Sigmoid colon (tissue), 6 donors: ENCODE measurements at regions not wholly inside any gene's neighbourhood (a gene's known extent, or its start where the extent isn't known, plus 50 kb on each side); places are given as distances from the start of the nearest gene placed in this dataset.

Experiments used
- DNase-seq: peaks from one replicate; pipeline ENCODE4 v3.0.0-alpha.2; 2019
- H3K27ac ChIP-seq, 4 donors: fragments of 200-600 bp; sonication (generic); one replicate each; pipeline ENCODE4 v1.5.1; 2016 to 2019; ENCODE audit warnings: mild to moderate bottlenecking in 1 of 4
- H3K27me3 ChIP-seq, 3 donors: fragments of 200-600 bp; sonication (generic); one replicate each; pipeline ENCODE4 v1.5.1; 2019; ENCODE audit warnings: mild to moderate bottlenecking in 1 of 3
- H3K36me3 ChIP-seq, 4 donors: fragments of 200-600 bp; sonication (generic); one replicate each; pipeline ENCODE4 v1.5.1; 2016 to 2019
- H3K4me1 ChIP-seq, 4 donors: fragments of 200-600 bp; sonication (generic); one replicate each; pipeline ENCODE4 v1.5.1; 2017 to 2019
- H3K4me3 ChIP-seq, 4 donors: fragments of 200-600 bp; sonication (generic); one replicate each; pipeline ENCODE4 v1.5.1; 2017 to 2019; ENCODE audit warnings: mild to moderate bottlenecking in 2 of 4, moderate library complexity in 1 of 4
- H3K9me3 ChIP-seq, 4 donors: fragments of 200-600 bp in 3 of 4; sonication (generic) in 3 of 4; one replicate each; pipeline versions ENCODE4 v1.5.1 to v1.6.1; 2013 to 2019
- EP300 ChIP-seq, 4 donors: sonication (generic); formaldehyde crosslinking; IDR thresholded peaks; one replicate each; pipeline ENCODE4 v1.6.1; 2017; ENCODE audit warnings: antibody characterized with exemption in 4 of 4
- POLR2A ChIP-seq, 2 donors: fragments of 450-650 bp; IDR thresholded peaks; one replicate each; pipeline ENCODE4 v1.6.1; 2016; ENCODE audit warnings: antibody characterized with exemption in 2 of 2, mild to moderate bottlenecking in 2 of 2, moderate library complexity in 2 of 2
- POLR2AphosphoS5 ChIP-seq, 4 donors: sonication (generic); formaldehyde crosslinking; IDR thresholded peaks; one replicate each; pipeline ENCODE4 v1.6.1; 2017; ENCODE audit warnings: antibody characterized with exemption in 4 of 4
- WGBS, 2 donors: extraction: QIAGEN DNeasy Blood & Tissue Kit; methylation state at CpG; one replicate each; pipeline ENCODE4 v1.1.7; 2013; 5-methylcytosine and 5-hydroxymethylcytosine counted together
- intact Hi-C: fragments of 100-400 bp; cut with DNase I; formaldehyde crosslinking; loops from one replicate; pipeline ENCODE4 v1.15.1; 2023
- TF ChIP-seq, protein P1 (sequence below), 4 experiments: fragments of 450-650 bp in 3 of 4; fragments of 200-600 bp in 1 of 4; IDR thresholded peaks; one replicate each; pipeline ENCODE4 v1.5.1; 2016 to 2019; ENCODE audit warnings: antibody characterized with exemption in 4 of 4, mild to moderate bottlenecking in 3 of 4, moderate library complexity in 2 of 4
- donor health status: healthy with polysubstance abuse.
- donor health status: healthy.

GRCh38 chr5:68406767-68407241 lies 191.2 kb downstream of the PIK3R1 start:
- Histone ChIP-seq H3K27ac (no peak overlapping the region), H3K4me1 (no peaks in the 10 kb centered on the region), H3K36me3 (no peaks in the 10 kb centered on the region), H3K4me3 (no peak overlapping the region), H3K27me3 (no peaks in the 10 kb centered on the region), H3K9me3 (no peaks in the 10 kb centered on the region)
- 7 to 25% methylated on average over 8 of the region's 8 CpGs for WGBS, 2 donors
- DNase-seq: no peak
- intact Hi-C loops: no loop called here
- no peak for TF ChIP-seq POLR2AphosphoS5 (IDR thresholded peaks at IDR 0.05)
- TF ChIP-seq EP300 (IDR thresholded peaks at IDR 0.05): no peak
- TF ChIP-seq, protein P1, sequence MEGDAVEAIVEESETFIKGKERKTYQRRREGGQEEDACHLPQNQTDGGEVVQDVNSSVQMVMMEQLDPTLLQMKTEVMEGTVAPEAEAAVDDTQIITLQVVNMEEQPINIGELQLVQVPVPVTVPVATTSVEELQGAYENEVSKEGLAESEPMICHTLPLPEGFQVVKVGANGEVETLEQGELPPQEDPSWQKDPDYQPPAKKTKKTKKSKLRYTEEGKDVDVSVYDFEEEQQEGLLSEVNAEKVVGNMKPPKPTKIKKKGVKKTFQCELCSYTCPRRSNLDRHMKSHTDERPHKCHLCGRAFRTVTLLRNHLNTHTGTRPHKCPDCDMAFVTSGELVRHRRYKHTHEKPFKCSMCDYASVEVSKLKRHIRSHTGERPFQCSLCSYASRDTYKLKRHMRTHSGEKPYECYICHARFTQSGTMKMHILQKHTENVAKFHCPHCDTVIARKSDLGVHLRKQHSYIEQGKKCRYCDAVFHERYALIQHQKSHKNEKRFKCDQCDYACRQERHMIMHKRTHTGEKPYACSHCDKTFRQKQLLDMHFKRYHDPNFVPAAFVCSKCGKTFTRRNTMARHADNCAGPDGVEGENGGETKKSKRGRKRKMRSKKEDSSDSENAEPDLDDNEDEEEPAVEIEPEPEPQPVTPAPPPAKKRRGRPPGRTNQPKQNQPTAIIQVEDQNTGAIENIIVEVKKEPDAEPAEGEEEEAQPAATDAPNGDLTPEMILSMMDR (IDR thresholded peaks at IDR 0.05): no peak
- no peak for TF ChIP-seq POLR2A (IDR thresholded peaks at IDR 0.05)

DNA sequence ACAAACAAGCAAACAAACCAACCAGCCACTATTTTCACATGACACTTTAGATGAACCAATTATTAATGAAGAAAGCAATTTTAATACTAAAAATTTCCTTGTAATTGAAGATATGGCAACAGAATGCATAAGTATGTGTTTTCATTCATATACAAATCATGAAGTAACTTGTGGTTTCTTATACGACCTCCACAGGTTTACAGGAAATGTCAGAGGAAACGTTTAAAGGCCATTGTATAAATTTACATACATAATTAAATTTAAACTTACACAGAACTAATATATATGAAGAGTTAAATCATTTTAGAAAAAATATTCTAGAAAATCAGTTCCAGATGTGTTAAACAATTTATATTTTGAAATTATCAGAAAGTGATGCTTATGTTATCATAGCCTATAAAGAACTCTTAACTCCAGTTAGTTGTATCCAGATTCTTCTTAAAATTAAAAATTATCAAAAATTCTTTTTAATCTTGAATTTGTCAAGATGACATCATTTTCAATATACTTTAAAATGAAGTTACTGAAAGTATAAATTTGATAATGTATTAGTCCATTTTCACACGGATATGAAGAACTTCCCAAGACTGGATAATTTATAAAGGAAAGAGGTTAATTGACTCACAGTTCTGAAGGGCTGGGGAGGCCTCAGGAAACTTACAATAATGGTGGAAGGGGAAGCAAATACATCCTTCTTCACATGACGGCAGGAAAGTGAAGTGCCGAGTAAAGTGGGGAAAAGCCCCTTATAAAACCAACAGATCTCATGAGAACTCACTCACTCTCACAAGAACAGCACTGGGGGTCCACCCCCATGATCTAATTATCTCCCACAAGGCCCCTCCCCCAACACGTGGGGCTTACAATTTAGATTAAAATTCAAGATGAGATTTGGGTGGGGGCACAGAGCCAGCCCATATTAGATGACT lies 192.0 kb downstream of the PIK3R1 start:
- Histone ChIP-seq H3K4me3 (no peak overlapping the region), H3K36me3 (no peaks in the 10 kb centered on the region), H3K4me1 (no peaks in the 10 kb centered on the region), H3K27ac (no peak overlapping the region), H3K27me3 (no peaks in the 10 kb centered on the region), H3K9me3 (no peaks in the 10 kb centered on the region)
- TF ChIP-seq, protein P1 (IDR thresholded peaks at IDR 0.05): no peak
- TF ChIP-seq POLR2A (IDR thresholded peaks at IDR 0.05) (no peak), EP300 (IDR thresholded peaks at IDR 0.05) (no peak), POLR2AphosphoS5 (IDR thresholded peaks at IDR 0.05) (no peak)
- WGBS, 2 donors: 57 to 58% methylated on average over 6 of the region's 6 CpGs
- DNase-seq: no peak
- intact Hi-C loops: no loop called here

DNA sequence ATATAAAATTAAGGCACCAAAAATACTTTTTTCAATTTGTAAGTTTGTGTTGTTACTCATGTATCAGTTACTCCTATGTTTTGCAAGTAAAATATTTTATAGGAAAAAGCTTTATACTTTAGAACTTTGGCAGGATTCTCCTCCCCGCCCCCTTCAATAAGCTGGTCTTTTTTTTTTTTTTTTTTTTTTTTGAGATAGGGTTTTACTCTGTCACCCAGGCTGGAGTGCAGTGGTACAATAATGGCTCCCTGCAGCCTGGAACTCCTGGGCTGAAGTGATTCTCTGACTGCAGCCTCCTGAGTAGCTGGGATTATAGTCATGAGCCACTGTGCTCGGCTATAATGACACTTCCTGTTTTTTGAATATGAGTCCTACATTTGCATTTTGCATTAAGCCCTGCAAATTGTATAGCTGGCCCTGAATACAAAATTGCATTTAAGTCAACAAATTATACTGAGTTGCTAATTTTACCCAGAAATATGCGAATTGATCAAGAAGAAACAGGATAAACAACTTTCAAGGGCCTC lies 192.9 kb downstream of the PIK3R1 start:
- Histone ChIP-seq H3K4me1 (no peaks in the 10 kb centered on the region), H3K27me3 (no peaks in the 10 kb centered on the region), H3K9me3 (no peaks in the 10 kb centered on the region), H3K4me3 (no peak overlapping the region), H3K27ac (no peak overlapping the region), H3K36me3 (no peaks in the 10 kb centered on the region)
- DNase-seq: no peak
- WGBS, 2 donors: 89 to 94% methylated on average over 3 of the region's 3 CpGs
- intact Hi-C loops: no loop called here
- TF ChIP-seq, protein P1 (IDR thresholded peaks at IDR 0.05): no peak
- no peak for TF ChIP-seq POLR2A (IDR thresholded peaks at IDR 0.05)
- TF ChIP-seq POLR2AphosphoS5 (IDR thresholded peaks at IDR 0.05): no peak
- TF ChIP-seq EP300 (IDR thresholded peaks at IDR 0.05): no peak

- WGBS, 2 donors: 91 to 92% methylated on average over 3 of the region's 3 CpGs
- DNase-seq: no peak
- H3K4me1 ChIP-seq: no peaks in the 10 kb centered on the region
Observed at GRCh38 chr5:68409259-68409658, 193.7 kb downstream of the PIK3R1 start.

More at GRCh38 chr5:68409259-68409658, 193.7 kb downstream of the PIK3R1 start:
- Histone ChIP-seq H3K36me3 (no peaks in the 10 kb centered on the region), H3K27ac (no peak overlapping the region), H3K4me3 (no peak overlapping the region), H3K9me3 (no peaks in the 10 kb centered on the region), H3K27me3 (no peaks in the 10 kb centered on the region)
- intact Hi-C loops: no loop called here
- TF ChIP-seq EP300 (IDR thresholded peaks at IDR 0.05) (no peak), POLR2AphosphoS5 (IDR thresholded peaks at IDR 0.05) (no peak), POLR2A (IDR thresholded peaks at IDR 0.05) (no peak)
- TF ChIP-seq, protein P1 (IDR thresholded peaks at IDR 0.05): no peak
